Activated naive CD4-positive, alpha-beta T cell treated with anti-CD3 and anti-CD28 coated beads, Interleukin-2, amount 50 U/mL, for 72 hours (primary cell): ENCODE measurements at regions not wholly inside any gene's neighbourhood (a gene's known extent, or its start where the extent isn't known, plus 50 kb on each side); places are given as distances from the start of the nearest gene placed in this dataset.

Experiments
- ATAC-seq, 2 donors: fragments of 150-1000 bp; cut with Tn5 transposase; 2 replicates each; pipeline ENCODE4 v1.10.0; 2021; ENCODE audit warnings: mild to moderate bottlenecking in 2 of 2, moderate library complexity in 2 of 2
- DNase-seq, 2 donors: peaks; one replicate each; pipeline ENCODE4 v3.0.0; 2021 to 2022; ENCODE audit warnings: low spot score in 2 of 2
- H3K27ac Mint-ChIP-seq, 2 donors: one replicate each; pipeline ENCODE4 v1.8.0; 2022; ENCODE audit warnings: mild to moderate bottlenecking in 2 of 2, mixed read lengths in 2 of 2
- H3K36me3 Mint-ChIP-seq, 2 donors: one replicate each; pipeline ENCODE4 v1.8.0; 2022; ENCODE audit warnings: mixed read lengths in 2 of 2
- H3K9me3 Mint-ChIP-seq, 2 donors: one replicate each; pipeline ENCODE4 v1.8.0; 2022; ENCODE audit warnings: mixed read lengths in 2 of 2

DNA sequence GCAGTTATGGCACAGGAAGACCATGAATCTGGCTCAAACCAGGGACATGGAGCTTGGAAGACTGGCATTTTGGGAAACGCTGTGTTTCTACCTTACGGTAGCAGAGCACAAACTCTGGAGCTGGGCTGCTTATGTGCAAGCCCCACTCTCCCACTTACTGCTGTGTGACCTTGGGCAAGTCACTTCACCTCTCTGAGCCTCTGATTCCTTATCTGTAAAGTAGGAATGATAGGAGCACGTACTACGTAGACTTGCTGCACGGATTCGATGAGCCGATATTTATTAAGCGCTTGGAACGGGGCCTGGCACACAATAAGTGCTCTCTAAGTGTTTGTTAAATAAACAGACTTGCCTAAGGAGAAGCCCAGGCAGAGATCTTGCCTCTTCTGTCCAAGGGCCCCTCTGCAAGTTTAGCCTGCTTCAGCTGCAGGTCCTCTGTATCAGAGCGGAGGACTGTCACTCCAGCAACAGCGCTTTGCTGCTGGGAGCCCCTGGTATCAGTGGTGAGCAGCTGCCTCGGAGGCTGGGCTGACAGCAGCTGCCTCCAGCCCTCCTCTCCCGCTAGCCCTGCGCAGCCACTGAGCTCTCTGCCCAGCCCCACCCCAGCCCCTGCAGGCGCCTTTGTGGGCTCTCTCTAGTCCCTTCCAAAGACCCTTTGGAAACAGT is 96.9 kb upstream of the ANO1 start:
- no peak overlapping the region for H3K27ac Mint-ChIP-seq
- no peaks in the 10 kb centered on the region for H3K9me3 Mint-ChIP-seq
- no peak for DNase-seq
- ATAC-seq: no peak
- H3K36me3 Mint-ChIP-seq: no peaks in the 10 kb centered on the region

DNA sequence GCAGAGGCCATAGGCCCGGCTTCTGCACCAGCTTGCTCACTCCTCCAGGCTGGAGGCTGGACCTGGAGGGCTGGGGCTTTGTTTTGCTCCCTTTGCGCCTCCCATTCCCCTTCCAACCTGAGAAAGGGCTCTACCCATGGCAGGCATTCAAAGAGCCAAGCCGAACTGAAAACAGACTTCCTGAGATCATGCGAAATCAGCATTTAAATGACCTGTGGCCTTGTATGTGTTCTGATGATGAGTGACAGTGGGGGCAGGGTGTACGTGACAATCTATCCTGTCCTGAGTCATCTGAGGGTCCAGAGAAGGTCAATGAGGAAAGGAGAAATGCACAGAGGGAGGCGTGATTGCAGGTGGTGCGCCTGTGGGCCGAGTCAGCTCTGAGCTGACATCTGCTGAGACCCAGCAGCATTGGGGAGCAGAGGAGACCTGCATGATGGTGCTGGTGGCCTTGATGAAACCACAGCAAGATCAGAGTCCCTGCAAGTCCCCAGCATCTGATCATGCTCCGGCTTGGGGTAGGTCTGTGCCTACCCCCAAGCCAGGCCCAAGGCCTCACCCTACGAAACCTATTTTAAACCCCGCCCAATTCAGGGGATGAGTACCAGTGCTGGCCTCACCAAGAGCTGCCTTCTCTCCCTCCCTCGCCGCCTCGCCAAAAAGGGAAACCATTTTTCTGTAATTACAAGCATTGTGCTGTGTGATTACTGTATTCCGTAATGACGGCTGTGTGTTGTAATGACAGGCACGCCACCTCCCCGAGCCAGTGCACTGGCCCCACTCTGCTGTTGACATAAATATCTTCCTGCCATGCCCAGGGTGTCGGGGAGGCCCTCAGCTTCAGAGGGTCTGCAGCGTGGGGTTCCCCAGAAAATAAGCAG is 95.2 kb upstream of the ANO1 start:
- DNase-seq (no peak), ATAC-seq (no peak)
- Mint-ChIP-seq H3K9me3 (no peaks in the 10 kb centered on the region), H3K27ac (no peak overlapping the region), H3K36me3 (no peaks in the 10 kb centered on the region)

- no peak overlapping the region for H3K27ac Mint-ChIP-seq
- DNase-seq: no peak
- H3K36me3 Mint-ChIP-seq: no peaks in the 10 kb centered on the region
Observed at GRCh38 chr11:69983571-69983877, 94.6 kb upstream of the ANO1 start.

GRCh38 chr11:69983897-69984438 is 94.1 kb upstream of the ANO1 start:
- ATAC-seq (no peak), DNase-seq (no peak)
- Mint-ChIP-seq H3K27ac (no peak overlapping the region), H3K36me3 (no peaks in the 10 kb centered on the region), H3K9me3 (no peaks in the 10 kb centered on the region)

More at GRCh38 chr11:69983571-69983877, 94.6 kb upstream of the ANO1 start:
- ATAC-seq: no peak
- H3K9me3 Mint-ChIP-seq: no peaks in the 10 kb centered on the region

GRCh38 chr11:69984457-69985261 is 93.5 kb upstream of the ANO1 start:
- DNase-seq (no peak), ATAC-seq (no peak)
- H3K36me3 Mint-ChIP-seq: no peaks in the 10 kb centered on the region
- H3K9me3 Mint-ChIP-seq: no peaks in the 10 kb centered on the region
- no peak overlapping the region for H3K27ac Mint-ChIP-seq

GRCh38 chr11:69985331-69985640 is 92.8 kb upstream of the ANO1 start:
- ATAC-seq: no peak
- Mint-ChIP-seq H3K9me3 (no peaks in the 10 kb centered on the region), H3K27ac (no peak overlapping the region)

DNA sequence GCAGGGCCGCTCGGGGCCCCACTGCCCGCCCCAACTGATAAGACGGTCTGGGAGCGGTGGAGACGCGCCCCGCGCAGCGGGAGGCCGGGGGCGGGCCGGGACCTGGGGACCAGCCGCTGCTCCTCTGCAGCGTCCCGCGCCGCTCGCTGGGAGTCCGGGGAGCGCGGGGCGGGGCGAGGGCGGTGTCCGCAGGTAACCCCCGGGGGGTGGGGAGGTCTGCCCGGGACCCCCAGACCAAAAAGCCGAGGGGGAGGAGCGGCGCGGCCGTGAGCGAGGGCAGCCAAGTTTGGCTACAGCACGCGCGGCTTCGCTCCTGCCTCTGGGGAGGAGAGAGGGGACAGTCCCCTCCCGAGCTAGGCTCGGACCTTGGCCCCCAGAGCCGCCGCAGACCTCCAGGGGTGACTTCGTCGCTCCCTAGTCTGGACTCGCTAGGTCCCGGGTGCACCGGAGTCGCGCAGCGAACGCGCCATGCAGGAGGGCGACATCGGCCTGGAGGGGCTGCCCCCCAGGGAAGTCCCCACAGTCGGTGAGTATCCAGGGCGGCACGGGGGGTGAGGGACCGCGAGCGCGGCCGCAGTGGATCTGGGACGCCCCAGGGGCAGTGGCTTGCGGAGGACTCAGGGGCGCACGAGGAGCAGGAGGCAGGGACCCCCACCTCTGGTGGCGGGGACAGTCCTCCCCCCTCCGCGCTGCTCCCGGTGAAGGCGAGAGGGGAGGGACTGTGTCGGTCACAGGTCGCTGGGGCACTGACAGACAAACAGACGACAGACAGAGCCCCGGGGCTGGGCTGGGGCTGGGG is 92.3 kb upstream of the ANO1 start:
- Mint-ChIP-seq H3K27ac (no peak overlapping the region), H3K36me3 (no peaks in the 10 kb centered on the region), H3K9me3 (no peaks in the 10 kb centered on the region)
- ATAC-seq (no peak), DNase-seq (no peak)

More at GRCh38 chr11:69985331-69985640, 92.8 kb upstream of the ANO1 start:
- H3K36me3 Mint-ChIP-seq: no peaks in the 10 kb centered on the region
- no peak for DNase-seq

GRCh38 chr11:69986440-69986787 is 91.7 kb upstream of the ANO1 start:
- Mint-ChIP-seq H3K9me3 (no peaks in the 10 kb centered on the region), H3K27ac (no peak overlapping the region), H3K36me3 (no peaks in the 10 kb centered on the region)
- no peak for DNase-seq
- no peak for ATAC-seq

- Mint-ChIP-seq H3K27ac (no peak overlapping the region), H3K9me3 (no peaks in the 10 kb centered on the region), H3K36me3 (no peaks in the 10 kb centered on the region)
- DNase-seq: no peak
- no peak for ATAC-seq
Observed at GRCh38 chr11:69986830-69987229, 91.3 kb upstream of the ANO1 start.

DNA sequence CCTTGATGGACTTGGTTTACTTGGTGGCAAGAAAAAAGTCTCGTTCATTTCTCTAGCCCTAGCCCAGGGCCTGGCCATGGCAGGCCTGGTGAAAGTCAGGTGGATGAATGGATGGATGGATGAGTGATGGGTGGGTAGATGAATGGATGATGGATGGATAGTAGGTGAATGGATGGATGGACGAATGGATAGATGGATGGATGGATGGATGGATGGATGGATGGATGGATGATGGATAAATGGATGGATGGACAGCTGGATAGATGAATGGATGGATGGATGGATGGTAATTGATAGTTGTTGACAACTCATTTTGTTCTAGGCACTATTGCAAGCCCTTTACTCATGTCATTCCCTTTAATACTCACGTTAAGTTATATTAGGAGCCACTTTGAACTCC is 86.1 kb upstream of the ANO1 start:
- ATAC-seq: no peak
- H3K36me3 Mint-ChIP-seq: no peaks in the 10 kb centered on the region
- no peaks in the 10 kb centered on the region for H3K9me3 Mint-ChIP-seq
- no peak overlapping the region for H3K27ac Mint-ChIP-seq
- DNase-seq: no peak

DNA sequence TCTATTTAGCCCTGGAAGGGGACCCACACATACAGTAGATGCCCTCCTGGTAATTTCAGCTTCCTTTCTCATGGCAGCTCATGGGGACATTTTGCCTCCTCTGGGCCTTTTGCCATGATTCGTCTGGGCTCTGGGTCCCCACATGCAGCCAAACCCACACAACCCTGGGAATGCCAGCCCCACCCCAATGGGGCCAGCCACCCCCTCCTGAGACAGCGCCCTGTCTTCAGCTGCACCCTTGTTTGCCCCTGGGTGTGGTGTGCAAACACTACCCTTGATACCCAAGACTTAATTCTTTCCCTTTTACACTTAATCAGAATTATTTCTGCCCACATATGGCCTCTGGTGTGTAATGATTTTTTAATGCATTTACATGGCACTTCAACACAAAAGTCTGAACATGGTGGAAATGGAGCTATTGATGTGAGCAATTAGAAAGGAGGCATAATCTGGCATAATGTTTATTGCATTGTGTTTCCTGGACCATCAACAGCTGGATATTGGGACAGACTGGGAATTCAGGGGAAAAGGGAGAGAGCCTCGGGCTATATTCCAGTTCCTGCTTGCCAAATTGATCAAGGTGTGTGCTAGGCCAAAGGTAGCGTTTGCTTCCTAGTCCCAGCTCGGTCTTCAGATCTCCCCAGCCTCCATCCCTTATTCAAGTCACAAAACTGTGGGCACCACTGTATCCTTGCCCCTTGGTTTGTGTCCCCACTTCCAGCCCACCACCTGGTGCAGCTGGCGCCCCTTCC is 85.0 kb upstream of the ANO1 start:
- H3K9me3 Mint-ChIP-seq: no peaks in the 10 kb centered on the region
- no peak for ATAC-seq
- no peak for DNase-seq
- H3K27ac Mint-ChIP-seq: no peak overlapping the region
- H3K36me3 Mint-ChIP-seq: no peaks in the 10 kb centered on the region

DNA sequence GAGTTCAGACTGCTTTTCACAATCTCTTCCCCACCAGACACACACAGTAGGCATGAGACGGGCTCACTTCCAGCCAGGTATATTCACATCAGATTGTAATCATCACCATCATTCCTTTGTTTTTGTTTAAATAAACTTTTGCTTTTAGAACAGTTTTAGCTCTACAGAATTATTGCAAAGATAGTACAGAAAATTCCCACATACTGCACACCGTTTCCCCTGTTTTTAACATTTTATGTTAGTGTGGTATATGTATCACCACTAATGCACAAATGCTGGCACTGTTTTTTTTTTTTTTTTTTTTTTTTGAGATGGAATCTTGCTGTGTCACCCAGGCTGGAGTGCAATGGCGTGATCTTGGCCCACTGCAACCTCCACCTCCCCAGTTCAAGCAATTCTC is 83.3 kb upstream of the ANO1 start:
- no peaks in the 10 kb centered on the region for H3K36me3 Mint-ChIP-seq
- no peak for ATAC-seq
- no peak overlapping the region for H3K27ac Mint-ChIP-seq
- DNase-seq: no peak
- H3K9me3 Mint-ChIP-seq: no peaks in the 10 kb centered on the region

DNA sequence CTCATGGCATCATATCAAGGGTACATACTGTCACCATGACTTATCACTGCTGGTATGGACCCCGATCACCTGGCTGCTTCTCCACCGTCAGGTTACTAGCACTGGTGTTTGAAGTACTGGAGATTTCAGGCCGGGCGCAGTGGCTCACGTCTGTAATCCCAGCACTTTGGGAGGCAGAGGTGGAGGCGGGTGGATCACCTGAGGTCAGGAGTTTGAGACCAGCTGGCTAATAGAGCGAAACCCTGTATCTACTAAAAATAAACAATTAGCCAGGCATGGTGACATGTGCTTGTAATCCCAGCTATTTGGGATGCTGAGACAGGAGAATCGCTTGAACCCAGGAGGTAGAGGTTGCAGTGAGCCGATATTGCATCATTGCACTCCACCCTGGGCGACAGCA is 82.4 kb upstream of the ANO1 start:
- DNase-seq (no peak), ATAC-seq (no peak)
- Mint-ChIP-seq H3K9me3 (no peaks in the 10 kb centered on the region), H3K27ac (no peak overlapping the region), H3K36me3 (no peaks in the 10 kb centered on the region)

- DNase-seq (no peak), ATAC-seq (no peak)
- H3K27ac Mint-ChIP-seq: no peak overlapping the region
- H3K36me3 Mint-ChIP-seq: no peaks in the 10 kb centered on the region
- no peaks in the 10 kb centered on the region for H3K9me3 Mint-ChIP-seq
Observed at GRCh38 chr11:69996451-69996850, 81.7 kb upstream of the ANO1 start.

- Mint-ChIP-seq H3K36me3 (no peaks in the 10 kb centered on the region), H3K27ac (no peak overlapping the region), H3K9me3 (no peaks in the 10 kb centered on the region)
- no peak for ATAC-seq
- DNase-seq: no peak
Observed at GRCh38 chr11:69997352-69997751, 80.8 kb upstream of the ANO1 start.

DNA sequence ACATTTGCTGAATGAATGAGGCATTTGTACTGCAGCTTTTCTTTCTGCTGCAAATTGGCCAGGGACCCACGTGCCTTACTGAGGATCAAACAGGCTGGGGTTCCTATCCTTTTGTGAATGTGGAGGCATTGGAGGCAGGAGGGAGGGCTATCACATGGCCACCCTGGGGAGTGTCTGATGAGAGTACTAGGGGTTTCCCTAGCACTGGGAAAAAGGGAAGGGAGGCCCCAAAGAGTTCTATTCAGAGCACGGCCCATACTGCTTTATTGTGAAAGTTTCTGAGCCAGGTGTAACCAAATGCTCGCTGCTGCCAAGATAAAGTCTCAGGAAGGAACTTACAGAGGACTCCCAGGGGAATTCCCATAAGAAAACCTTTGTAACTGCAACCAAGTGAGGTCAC is 78.4 kb upstream of the ANO1 start:
- ATAC-seq (no peak), DNase-seq (no peak)
- no peaks in the 10 kb centered on the region for H3K9me3 Mint-ChIP-seq
- no peaks in the 10 kb centered on the region for H3K36me3 Mint-ChIP-seq
- H3K27ac Mint-ChIP-seq: no peak overlapping the region
